ENCODE measurements at regions not wholly inside any gene's neighbourhood (a gene's known extent, or its start where the extent isn't known, plus 50 kb on each side); places are given as distances from the start of the nearest gene placed in this dataset.
"Not testable (repeated sequence)": the region's sequence is repeated elsewhere in the genome, so short reads cannot be mapped to it uniquely, and the experiment has no call there.

- intact Hi-C loops (cut with micrococcal nuclease; ENCODE audit: unreplicated experiment); ATAC-seq; CTCF ChIA-PET; H3K9me3 ChIP-seq (ENCODE audit: control insufficient read depth, insufficient read depth, low read depth, low read length); H3K27me3 ChIP-seq (ENCODE audit: control insufficient read depth, insufficient read depth, low read length); H3K4me1 ChIP-seq (ENCODE audit: control insufficient read depth, insufficient read depth, low read length); H3K27ac ChIP-seq (ENCODE audit: low read length); DNase-seq (ENCODE audit: low read depth, low spot score); H3K4me3 ChIP-seq (ENCODE audit: low read depth in 2 of 2, low read length in 2 of 2); BruUV-seq (replicated peaks); POLR2A ChIA-PET; H3K36me3 ChIP-seq (ENCODE audit: control insufficient read depth, insufficient read depth, low read length); in situ Hi-C loops (cut with HindIII; ENCODE audit: low pct_unique_long_range_greater_than_20kb, low sequenced_read_pairs): not testable (repeated sequence)
Observed at GRCh38 chr7:103244865-103245264, 52.4 kb upstream of the PMPCB start.

- ChIA-PET POLR2A (no interaction called here), CTCF (no interaction called here)
- BruUV-seq (replicated peaks), result no TSS peak
- Histone ChIP-seq H3K4me3 (ENCODE audit: low read depth in 2 of 2, low read length in 2 of 2) (no peak overlapping the region), H3K9me3 (ENCODE audit: control insufficient read depth, insufficient read depth, low read depth, low read length) (no peaks in the 10 kb centered on the region), H3K27ac (ENCODE audit: low read length) (no peak overlapping the region), H3K27me3 (ENCODE audit: control insufficient read depth, insufficient read depth, low read length) (no peaks in the 10 kb centered on the region), H3K4me1 (ENCODE audit: control insufficient read depth, insufficient read depth, low read length) (no peaks in the 10 kb centered on the region), H3K36me3 (ENCODE audit: control insufficient read depth, insufficient read depth, low read length) (no peaks in the 10 kb centered on the region)
- DNase-seq (ENCODE audit: low read depth, low spot score), result no peak
- ATAC-seq, result no peak
- in situ Hi-C loops (cut with HindIII; ENCODE audit: low pct_unique_long_range_greater_than_20kb, low sequenced_read_pairs) (no loop called here), intact Hi-C loops (cut with micrococcal nuclease; ENCODE audit: unreplicated experiment) (no loop called here)
- TF ChIP-seq POLR2AphosphoS5 (IDR thresholded peaks at IDR 0.05; ENCODE audit: low read depth, low read length), result no peak
- TF ChIP-seq CTCF (IDR thresholded peaks at IDR 0.05), result no peak
- TF ChIP-seq TCF7L2 (IDR thresholded peaks at IDR 0.05; ENCODE audit: low read depth, low read length), result no peak
- no peak for TF ChIP-seq REST (IDR thresholded peaks at IDR 0.05; ENCODE audit: insufficient read depth in 1 of 2, low read depth in 2 of 2, low read length in 1 of 2)
- TF ChIP-seq SIN3A (IDR thresholded peaks at IDR 0.05; ENCODE audit: borderline replicate concordance, insufficient read depth, low read depth, low read length), result no peak
Observed at GRCh38 chr7:103240806-103241205, 56.4 kb upstream of the PMPCB start.

GRCh38 chr7:103235824-103236223 is 61.4 kb upstream of the PMPCB start:
- DNase-seq (ENCODE audit: low read depth, low spot score); H3K27ac ChIP-seq (ENCODE audit: low read length); H3K4me3 ChIP-seq (ENCODE audit: low read depth in 2 of 2, low read length in 2 of 2); in situ Hi-C loops (cut with HindIII; ENCODE audit: low pct_unique_long_range_greater_than_20kb, low sequenced_read_pairs); intact Hi-C loops (cut with micrococcal nuclease; ENCODE audit: unreplicated experiment); BruUV-seq (replicated peaks); POLR2A ChIA-PET; H3K4me1 ChIP-seq (ENCODE audit: control insufficient read depth, insufficient read depth, low read length); H3K9me3 ChIP-seq (ENCODE audit: control insufficient read depth, insufficient read depth, low read depth, low read length); ATAC-seq; H3K27me3 ChIP-seq (ENCODE audit: control insufficient read depth, insufficient read depth, low read length); H3K36me3 ChIP-seq (ENCODE audit: control insufficient read depth, insufficient read depth, low read length); CTCF ChIA-PET: not testable (repeated sequence)

- H3K9me3 ChIP-seq (ENCODE audit: control insufficient read depth, insufficient read depth, low read depth, low read length); DNase-seq (ENCODE audit: low read depth, low spot score); H3K27ac ChIP-seq (ENCODE audit: low read length); POLR2A ChIA-PET; H3K4me1 ChIP-seq (ENCODE audit: control insufficient read depth, insufficient read depth, low read length); H3K27me3 ChIP-seq (ENCODE audit: control insufficient read depth, insufficient read depth, low read length); H3K36me3 ChIP-seq (ENCODE audit: control insufficient read depth, insufficient read depth, low read length); intact Hi-C loops (cut with micrococcal nuclease; ENCODE audit: unreplicated experiment); H3K4me3 ChIP-seq (ENCODE audit: low read depth in 2 of 2, low read length in 2 of 2); CTCF ChIA-PET; ATAC-seq; in situ Hi-C loops (cut with HindIII; ENCODE audit: low pct_unique_long_range_greater_than_20kb, low sequenced_read_pairs); BruUV-seq (replicated peaks): not testable (repeated sequence)
Observed at GRCh38 chr7:103234877-103235276, 62.4 kb upstream of the PMPCB start.

GRCh38 chr7:103227787-103228186 is 69.4 kb upstream of the PMPCB start:
- H3K4me1 ChIP-seq (ENCODE audit: control insufficient read depth, insufficient read depth, low read length); H3K27ac ChIP-seq (ENCODE audit: low read length); DNase-seq (ENCODE audit: low read depth, low spot score); in situ Hi-C loops (cut with HindIII; ENCODE audit: low pct_unique_long_range_greater_than_20kb, low sequenced_read_pairs); ATAC-seq; H3K27me3 ChIP-seq (ENCODE audit: control insufficient read depth, insufficient read depth, low read length); H3K9me3 ChIP-seq (ENCODE audit: control insufficient read depth, insufficient read depth, low read depth, low read length); CTCF ChIA-PET; H3K4me3 ChIP-seq (ENCODE audit: low read depth in 2 of 2, low read length in 2 of 2); H3K36me3 ChIP-seq (ENCODE audit: control insufficient read depth, insufficient read depth, low read length); BruUV-seq (replicated peaks); POLR2A ChIA-PET; intact Hi-C loops (cut with micrococcal nuclease; ENCODE audit: unreplicated experiment): not testable (repeated sequence)

GRCh38 chr7:103225798-103226197 is 71.4 kb upstream of the PMPCB start:
- H3K4me1 ChIP-seq (ENCODE audit: control insufficient read depth, insufficient read depth, low read length); DNase-seq (ENCODE audit: low read depth, low spot score); H3K4me3 ChIP-seq (ENCODE audit: low read depth in 2 of 2, low read length in 2 of 2); H3K27ac ChIP-seq (ENCODE audit: low read length); BruUV-seq (replicated peaks); H3K27me3 ChIP-seq (ENCODE audit: control insufficient read depth, insufficient read depth, low read length); H3K9me3 ChIP-seq (ENCODE audit: control insufficient read depth, insufficient read depth, low read depth, low read length); H3K36me3 ChIP-seq (ENCODE audit: control insufficient read depth, insufficient read depth, low read length); POLR2A ChIA-PET; intact Hi-C loops (cut with micrococcal nuclease; ENCODE audit: unreplicated experiment); CTCF ChIA-PET; ATAC-seq; in situ Hi-C loops (cut with HindIII; ENCODE audit: low pct_unique_long_range_greater_than_20kb, low sequenced_read_pairs): not testable (repeated sequence)

Measured in Panc1 (cell line).